GM12892 (cell line): ENCODE measurements at regions not wholly inside any gene's neighbourhood (a gene's known extent, or its start where the extent isn't known, plus 50 kb on each side); places are given as distances from the start of the nearest gene placed in this dataset.

ENCODE experiments used
- POLR2A ChIP-seq: IDR thresholded peaks from 2 replicates; pipeline ENCODE4 v1.6.1; 2011; ENCODE audit warnings: low read depth, low read length, control low read depth
- POLR2AphosphoS5 ChIP-seq: IDR thresholded peaks from 2 replicates; pipeline ENCODE4 v1.6.1; 2011; ENCODE audit warnings: low read depth, low read length, control low read depth

- no peak for TF ChIP-seq POLR2A
- TF ChIP-seq POLR2AphosphoS5: no peak
Measured at GRCh38 chr2:176997792-176998169, 214.8 kb upstream of the HNRNPA3 start.
